Kidney (tissue), 13 donors: ENCODE measurements at regions not wholly inside any gene's neighbourhood (a gene's known extent, or its start where the extent isn't known, plus 50 kb on each side); places are given as distances from the start of the nearest gene placed in this dataset.
A peak's percentile ranks its signal among the peaks of the same experiment; 100 is the strongest.

Experiments
- DNase-seq, 5 donors: peaks; one replicate each; pipeline ENCODE4 v3.0.0-alpha.2; 2013 to 2020
- FAIRE-seq: peaks from 2 replicates; lab custom pipeline; 2012; peaks lifted over from hg19 to GRCh38; lab: Jason Lieb, UNC
- H3K27ac ChIP-seq, 2 donors: one replicate each; pipeline ENCODE4 v1.7.0; 2013; ENCODE audit warnings: low read depth in 2 of 2, low read length in 2 of 2, inconsistent platforms in 1 of 2
- H3K27me3 ChIP-seq: one replicate; pipeline ENCODE4 v1.7.1; 2013; ENCODE audit warnings: low read length, inconsistent platforms; ENCODE audit not compliant: control insufficient read depth, insufficient read depth
- H3K36me3 ChIP-seq, 3 donors: one replicate each; pipeline versions ENCODE4 v1.7.0 to v1.7.1; 2013; ENCODE audit warnings: low read length in 3 of 3, control low read depth in 1 of 3, inconsistent platforms in 1 of 3; ENCODE audit not compliant: insufficient read depth in 3 of 3, control insufficient read depth in 2 of 3
- H3K4me1 ChIP-seq, 3 donors: one replicate each; pipeline versions ENCODE4 v1.7.0 to v1.7.1; 2013; ENCODE audit warnings: low read length in 3 of 3, inconsistent platforms in 1 of 3, low read depth in 1 of 3; ENCODE audit not compliant: control insufficient read depth in 2 of 3, insufficient read depth in 2 of 3
- H3K4me3 ChIP-seq, 3 donors: one replicate each; pipeline versions ENCODE4 v1.7.0 to v1.8.1; 2013; ENCODE audit warnings: low read length in 3 of 3, control low read depth in 1 of 3, inconsistent platforms in 1 of 3
- H3K9ac ChIP-seq, 3 donors: one replicate each; pipeline versions ENCODE4 v1.7.0 to v1.7.1; 2013; ENCODE audit warnings: low read length in 3 of 3, control low read depth in 1 of 3, inconsistent platforms in 1 of 3
- H3K9me3 ChIP-seq, 3 donors: one replicate each; pipeline versions ENCODE4 v1.7.0 to v1.7.1; 2013; ENCODE audit warnings: low read length in 3 of 3, control low read depth in 1 of 3, inconsistent platforms in 1 of 3; ENCODE audit not compliant: control insufficient read depth in 2 of 3, insufficient read depth in 1 of 3
- CTCF ChIP-seq: IDR thresholded peaks from 3 replicates; pipeline ENCODE4 v1.5.1; 2012; ENCODE audit warnings: mild to moderate bottlenecking, moderate library complexity, borderline replicate concordance; ENCODE audit not compliant: insufficient read depth; ENCODE audit errors: extremely low read depth
- intact Hi-C: fragments of 100-400 bp; cut with DNase I; formaldehyde crosslinking; loops from one replicate; pipeline ENCODE4 v1.11.1; 2022
- donor health status: control.
- donor health status: control.
- donor health status: control.
- donor health status: control.
- donor health status: control.
- donor health status: DM: yes; HTN: yes; CAD: no.
- donor health status: Normal renal cell carcinoma (clear cell type).

- Histone ChIP-seq H3K27me3 (no peaks in the 10 kb centered on the region), H3K36me3 (no peaks in the 10 kb centered on the region), H3K9ac (no peak overlapping the region), H3K4me1 (peaks cover 0 to 10% (median 2%) of the 10 kb centered on the region in 3 donors), H3K9me3 (no peaks in the 10 kb centered on the region), H3K4me3 (no peak overlapping the region), H3K27ac (peak overlapping the region; percentile 0 to 32)
- DNase-seq (peak in 1 of 5 donors; percentile 58), FAIRE-seq (no peak)
- no peak for TF ChIP-seq CTCF
- intact Hi-C loops, result no loop called here
These were observed 114.5 kb upstream of the SPRY4 start for GRCh38 chr5:142439207-142439860.

GRCh38 chr5:142438573-142438972 lies 113.8 kb upstream of the SPRY4 start:
- Histone ChIP-seq H3K4me3 (no peak overlapping the region), H3K27ac (peak overlapping the region; percentile 9 to 53), H3K9ac (no peak overlapping the region), H3K4me1 (peaks cover 0 to 10% (median 9%) of the 10 kb centered on the region in 3 donors), H3K27me3 (no peaks in the 10 kb centered on the region), H3K9me3 (no peaks in the 10 kb centered on the region), H3K36me3 (no peaks in the 10 kb centered on the region)
- TF ChIP-seq CTCF, result no peak
- intact Hi-C loops, result no loop called here
- no peak for FAIRE-seq
- DNase-seq, result no peak

GRCh38 chr5:142437563-142437962 lies 112.7 kb upstream of the SPRY4 start:
- intact Hi-C loops, result no loop called here
- DNase-seq (no peak), FAIRE-seq (no peak)
- Histone ChIP-seq H3K9ac (no peak overlapping the region), H3K4me3 (no peak overlapping the region), H3K4me1 (peaks cover 0 to 13% (median 13%) of the 10 kb centered on the region in 3 donors), H3K9me3 (no peaks in the 10 kb centered on the region), H3K27ac (no peak overlapping the region), H3K36me3 (no peaks in the 10 kb centered on the region), H3K27me3 (no peaks in the 10 kb centered on the region)
- no peak for TF ChIP-seq CTCF
